DMS 273 (cell line): ENCODE measurements at regions not wholly inside any gene's neighbourhood (a gene's known extent, or its start where the extent isn't known, plus 50 kb on each side); places are given as distances from the start of the nearest gene placed in this dataset.
"Not testable (repeated sequence)": the region's sequence is repeated elsewhere in the genome, so short reads cannot be mapped to it uniquely, and the experiment has no call there.

ENCODE experiments used
- DNase-seq: peaks from one replicate; lab custom pipeline; 2025; ENCODE audit not compliant: unreplicated experiment; lab: John Stamatoyannopoulos, UW

DNA sequence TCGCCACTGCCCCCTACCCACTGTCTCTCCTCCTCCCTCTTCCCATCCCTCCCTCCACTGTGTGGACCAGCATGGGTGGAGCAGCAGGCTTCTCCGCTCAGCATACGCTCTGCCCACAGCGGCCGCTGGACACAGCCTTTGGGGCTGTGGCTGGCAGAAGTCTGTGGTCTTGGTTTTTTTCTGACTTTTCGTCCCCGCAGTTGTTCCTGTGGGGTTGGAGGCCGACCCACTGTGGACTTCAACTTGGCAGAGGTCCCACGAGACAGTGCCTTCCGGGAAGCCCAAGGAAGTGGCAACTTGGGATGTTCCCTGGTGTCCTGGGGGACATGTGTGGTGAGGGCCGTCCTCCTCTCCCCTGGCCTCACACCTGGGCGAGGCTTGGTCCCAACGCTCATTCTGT lies 162.5 kb upstream of the C1orf174 start:
- no peak for DNase-seq

DNA sequence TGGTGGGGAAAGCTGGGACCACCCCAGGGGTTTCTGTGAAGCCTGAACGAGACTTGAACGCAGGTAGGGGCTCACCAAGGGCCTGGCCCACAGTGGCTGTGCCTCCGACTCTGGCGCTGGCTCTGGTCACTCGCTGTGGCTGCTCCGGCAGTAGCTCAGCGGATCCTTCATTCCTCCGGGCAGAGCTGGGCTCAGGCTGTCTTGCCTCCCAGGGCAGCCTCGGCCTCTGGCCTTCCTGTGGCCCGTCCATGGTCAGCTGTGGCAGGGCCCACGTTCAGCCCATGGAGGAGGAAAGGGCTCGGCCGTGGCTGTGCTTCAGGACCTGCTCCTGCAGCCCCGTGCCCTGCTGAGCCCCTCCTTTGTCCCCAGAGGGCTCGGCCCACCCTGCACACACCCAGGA lies 162.9 kb upstream of the C1orf174 start:
- no peak for DNase-seq

DNA sequence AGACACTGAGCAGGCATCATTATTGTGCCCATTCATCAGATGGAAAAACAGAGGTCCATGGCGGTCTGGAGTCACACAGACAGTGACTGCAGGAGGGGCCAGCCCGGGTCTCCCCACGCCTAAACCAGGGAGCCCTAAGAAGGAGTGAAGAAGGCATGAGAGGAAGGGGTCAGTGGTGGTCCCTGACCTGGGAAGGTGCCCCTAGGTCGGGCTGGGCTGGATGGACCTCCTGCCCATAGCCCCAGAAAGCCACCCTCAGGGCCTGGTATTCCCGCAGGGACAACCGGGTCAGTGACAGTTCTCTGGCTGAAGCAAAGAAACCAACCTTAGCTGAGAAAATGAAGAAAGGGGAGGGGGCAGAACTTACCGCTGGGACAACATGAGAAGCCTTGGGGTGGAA lies 163.4 kb upstream of the C1orf174 start:
- no peak for DNase-seq

DNA sequence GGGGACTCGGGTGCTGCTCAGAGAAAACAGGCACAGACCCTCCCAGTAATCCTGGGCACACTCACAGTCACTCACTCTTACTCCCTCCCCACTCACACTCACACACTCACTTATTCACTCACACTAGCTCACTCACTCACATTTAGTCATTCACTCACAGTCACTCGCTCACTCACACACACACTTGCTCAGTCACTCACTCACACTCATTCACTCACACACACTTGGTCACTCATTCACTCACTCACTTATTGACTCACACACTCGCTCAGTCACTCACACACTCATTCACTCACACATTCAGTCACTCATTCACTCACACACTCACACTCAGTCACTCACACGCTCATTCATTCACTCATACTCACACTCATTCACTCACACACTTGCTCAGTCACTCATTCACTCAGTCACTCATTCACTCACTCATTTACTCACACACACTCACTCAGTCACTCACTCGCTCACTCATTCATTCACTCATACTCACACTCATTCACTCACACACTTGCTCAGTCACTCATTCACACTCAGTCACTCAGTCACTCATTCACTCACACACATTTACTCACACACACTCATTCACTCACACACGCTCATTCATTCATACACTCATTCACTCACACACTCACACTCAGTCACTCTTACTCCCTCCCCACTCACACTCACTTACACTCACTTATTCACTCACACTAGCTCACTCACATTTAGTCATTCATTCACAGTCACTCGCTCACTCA lies 164.2 kb upstream of the C1orf174 start:
- DNase-seq, result no peak

DNA sequence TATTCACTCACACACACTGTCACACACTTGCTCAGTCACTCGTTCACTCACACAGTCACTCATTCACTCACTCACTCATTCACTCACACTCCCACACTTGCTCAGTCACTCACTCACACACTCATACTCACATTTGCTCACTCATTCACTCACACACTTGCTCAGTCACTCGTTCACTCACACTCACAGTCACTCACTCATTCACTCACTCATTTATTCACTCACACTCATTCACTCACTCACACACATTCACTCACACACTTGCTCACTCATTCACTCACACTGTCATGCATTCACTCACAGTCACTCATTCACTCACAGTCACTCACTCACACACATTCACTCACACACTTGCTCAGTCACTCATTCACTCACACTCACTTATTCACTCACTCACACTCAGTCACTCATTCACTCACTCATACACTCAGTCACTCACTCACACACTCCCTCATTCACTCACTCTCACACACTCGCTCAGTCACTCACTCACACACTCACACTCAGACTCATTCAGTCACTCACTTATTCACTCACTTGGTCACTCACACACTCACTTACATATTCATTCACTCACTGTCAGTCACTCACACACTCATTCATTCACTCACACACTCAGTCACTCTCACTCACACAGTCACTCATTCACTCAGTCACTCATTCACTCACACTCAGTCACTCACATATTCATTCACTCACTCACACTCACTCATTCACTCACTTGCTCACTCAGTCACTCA lies 167.0 kb upstream of the C1orf174 start:
- DNase-seq, result no peak

DNA sequence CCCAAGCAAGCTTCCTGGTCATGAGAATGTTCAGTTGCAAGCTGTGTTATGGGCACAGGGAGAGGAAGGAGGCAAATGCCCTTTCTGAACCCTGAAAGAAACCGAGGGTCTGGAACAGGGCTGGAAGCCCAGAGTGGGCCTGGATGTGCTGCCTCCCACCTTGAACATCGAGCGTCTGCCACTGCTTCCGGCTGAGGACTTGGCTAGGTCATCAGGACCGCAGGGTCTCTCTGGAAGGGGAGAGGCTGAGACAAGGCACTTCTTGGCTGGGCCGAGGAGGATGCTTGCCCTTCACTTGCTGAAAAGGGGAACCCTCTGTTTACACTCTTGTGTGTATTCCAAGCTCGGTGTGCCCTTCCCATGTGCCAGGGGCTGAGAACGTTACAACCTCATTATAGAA lies 168.0 kb upstream of the C1orf174 start:
- DNase-seq, result no peak

DNA sequence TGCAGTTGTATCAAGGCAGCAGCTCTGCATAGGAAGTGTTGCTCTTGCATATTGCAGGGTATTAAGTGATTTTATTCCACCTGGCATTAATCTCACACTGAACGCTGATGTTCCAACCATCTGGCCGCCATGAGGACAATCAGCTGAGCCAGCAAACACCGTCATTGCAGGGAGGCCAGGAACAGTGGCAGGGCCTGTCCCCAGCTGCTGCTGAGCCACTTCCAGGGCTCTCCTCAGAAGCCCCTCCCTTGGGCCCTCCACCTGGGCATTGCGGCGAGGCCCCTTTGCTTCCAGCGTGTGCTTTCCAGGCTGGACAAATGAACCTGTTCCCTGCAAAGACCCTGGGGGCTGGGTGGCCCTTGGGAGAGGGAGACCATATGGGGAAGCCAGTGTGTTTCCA lies 171.6 kb upstream of the C1orf174 start:
- DNase-seq, result peak; percentile 95

DNA sequence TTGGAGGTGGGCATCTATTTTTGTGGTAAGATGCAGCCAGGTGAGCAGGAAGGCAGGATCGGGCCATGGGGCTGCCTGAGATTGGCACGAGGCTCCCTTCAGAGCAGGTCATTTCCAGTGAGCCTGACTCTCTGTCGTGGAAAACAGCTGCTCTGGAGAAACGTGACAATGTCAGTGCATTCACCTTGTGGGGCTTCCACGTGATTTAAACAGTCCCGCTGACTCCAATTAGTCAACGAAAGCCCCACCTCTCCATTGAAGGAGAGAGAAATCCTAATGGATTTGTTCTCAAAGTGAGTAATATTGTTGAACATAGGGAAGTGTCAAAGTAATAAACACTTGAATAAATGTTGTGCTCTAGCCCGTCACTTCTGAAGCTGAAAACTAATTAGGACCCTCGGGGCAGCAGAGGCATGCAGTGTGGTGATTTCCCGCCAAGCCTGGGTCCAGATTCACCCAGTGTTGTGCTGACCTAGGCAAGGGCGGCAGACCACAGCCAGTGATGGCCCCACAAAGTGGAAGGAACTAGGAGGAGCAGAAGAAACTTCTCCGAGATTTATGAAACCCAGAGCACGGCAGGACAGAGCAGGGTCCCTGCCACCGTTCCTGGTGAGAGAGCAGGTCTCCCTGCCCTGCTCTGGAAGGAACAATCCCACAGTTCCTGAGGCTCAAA lies 172.5 kb upstream of the C1orf174 start:
- DNase-seq, result no peak

DNA sequence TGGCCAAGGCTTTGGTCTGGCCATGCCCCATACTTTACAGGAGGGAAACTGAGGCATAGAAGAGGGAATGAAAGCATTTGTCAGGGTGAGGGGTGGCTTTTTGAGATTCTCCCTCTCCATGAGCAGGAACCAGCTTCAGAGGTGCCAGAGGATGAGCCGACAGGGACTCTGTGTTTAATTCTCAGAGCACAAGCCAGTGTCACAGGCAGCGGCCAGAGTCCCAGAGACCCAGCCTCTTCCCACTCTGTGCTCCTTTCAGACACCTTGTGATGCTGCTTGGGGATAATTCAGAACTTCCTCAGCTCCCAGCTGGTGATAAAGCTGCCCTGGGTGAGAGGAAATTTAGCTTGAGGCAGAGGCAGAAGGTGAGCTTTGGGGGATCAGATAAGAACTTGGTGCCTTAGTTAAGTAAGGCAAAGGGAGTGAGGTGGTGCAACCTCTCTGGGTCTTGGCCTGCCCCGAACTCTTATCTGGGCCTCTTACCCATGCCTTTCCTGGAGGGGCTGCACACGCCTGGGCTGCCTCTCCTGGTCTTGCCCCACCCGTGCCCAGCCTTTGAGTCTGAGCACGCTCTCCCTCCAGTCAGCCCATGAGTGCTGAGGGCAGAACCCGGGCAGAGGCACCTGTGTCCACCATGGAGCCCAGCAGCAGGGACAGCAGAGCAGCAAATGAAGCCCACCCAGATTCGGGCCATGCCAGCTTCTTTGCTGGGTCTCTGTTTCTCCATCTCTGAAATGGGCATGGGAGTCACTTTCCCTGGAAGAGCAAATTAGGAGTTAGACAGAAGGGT lies 175.6 kb upstream of the C1orf174 start:
- DNase-seq, result no peak

DNA sequence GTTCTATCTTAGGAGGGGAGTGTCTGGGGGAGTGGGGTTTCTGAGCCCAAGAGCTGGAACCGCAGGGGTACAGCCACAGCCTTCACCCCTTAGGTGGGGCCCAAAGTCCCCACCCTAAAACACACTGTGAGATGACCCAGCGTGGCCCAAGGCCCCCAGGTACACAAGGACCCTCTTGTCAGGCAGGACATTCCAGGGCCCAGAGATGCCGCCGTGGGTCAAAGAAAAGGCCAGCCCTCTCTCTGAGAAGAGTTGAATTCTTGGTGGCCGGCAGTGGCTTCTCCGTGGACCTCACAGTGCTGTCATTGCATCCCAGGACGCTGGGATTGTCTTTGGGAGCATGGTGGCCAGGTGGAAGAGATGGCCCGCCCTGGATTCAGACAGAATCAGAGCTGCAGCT lies 176.3 kb upstream of the C1orf174 start:
- DNase-seq, result no peak

DNA sequence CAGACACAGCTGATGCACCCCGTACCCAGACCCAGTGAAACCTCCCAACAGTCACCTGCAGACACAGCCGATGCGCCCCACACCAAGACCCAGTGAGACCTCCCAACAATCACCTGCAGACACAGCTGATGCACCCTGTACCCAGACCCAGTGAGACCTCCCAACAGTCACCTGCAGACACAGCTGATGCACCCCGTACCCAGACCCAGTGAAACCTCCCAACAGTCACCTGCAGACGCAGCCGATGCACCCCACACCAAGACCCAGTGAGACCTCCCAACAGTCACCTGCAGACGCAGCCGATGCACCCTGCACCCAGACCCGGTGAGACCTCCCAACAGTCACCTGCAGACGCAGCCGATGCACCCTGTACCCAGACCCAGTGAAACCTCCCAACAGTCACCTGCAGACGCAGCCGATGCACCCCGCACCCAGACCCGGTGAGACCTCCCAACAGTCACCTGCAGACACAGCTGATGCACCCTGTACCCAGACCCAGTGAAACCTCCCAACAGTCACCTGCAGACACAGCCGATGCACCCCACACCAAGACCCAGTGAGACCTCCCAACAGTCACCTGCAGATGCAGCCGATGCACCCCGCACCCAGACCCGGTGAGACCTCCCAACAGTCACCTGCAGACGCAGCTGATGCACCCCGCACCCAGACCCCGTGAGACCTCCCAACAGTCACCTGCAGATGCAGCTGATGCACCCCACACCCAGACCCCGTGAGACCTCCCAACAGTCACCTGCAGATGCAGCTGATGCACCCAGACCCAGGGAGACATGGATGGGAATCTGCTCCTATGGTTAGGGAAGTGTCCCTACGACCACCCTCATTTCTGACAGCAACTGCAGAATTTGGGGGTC lies 178.3 kb upstream of the C1orf174 start:
- not testable (repeated sequence) for DNase-seq

DNA sequence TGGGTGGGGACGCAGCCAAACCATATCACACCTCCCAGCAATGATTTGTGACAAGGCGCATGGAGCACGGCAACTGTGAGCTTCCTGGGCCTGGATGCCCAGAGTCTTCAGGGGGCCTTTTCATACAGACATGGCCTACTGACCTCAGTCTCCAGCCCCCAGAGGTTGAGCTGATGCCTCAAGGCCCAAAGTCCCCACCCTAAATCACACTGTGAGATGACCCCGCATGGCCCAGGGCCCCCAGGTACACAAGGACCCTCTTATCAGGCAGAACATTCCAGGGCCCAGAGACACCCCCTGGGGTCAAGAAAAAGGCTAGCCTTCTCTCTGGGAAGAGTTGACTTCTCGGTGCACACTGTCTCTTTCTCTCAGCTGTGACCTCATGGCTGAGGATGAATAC lies 179.7 kb upstream of the C1orf174 start:
- DNase-seq, result no peak

DNA sequence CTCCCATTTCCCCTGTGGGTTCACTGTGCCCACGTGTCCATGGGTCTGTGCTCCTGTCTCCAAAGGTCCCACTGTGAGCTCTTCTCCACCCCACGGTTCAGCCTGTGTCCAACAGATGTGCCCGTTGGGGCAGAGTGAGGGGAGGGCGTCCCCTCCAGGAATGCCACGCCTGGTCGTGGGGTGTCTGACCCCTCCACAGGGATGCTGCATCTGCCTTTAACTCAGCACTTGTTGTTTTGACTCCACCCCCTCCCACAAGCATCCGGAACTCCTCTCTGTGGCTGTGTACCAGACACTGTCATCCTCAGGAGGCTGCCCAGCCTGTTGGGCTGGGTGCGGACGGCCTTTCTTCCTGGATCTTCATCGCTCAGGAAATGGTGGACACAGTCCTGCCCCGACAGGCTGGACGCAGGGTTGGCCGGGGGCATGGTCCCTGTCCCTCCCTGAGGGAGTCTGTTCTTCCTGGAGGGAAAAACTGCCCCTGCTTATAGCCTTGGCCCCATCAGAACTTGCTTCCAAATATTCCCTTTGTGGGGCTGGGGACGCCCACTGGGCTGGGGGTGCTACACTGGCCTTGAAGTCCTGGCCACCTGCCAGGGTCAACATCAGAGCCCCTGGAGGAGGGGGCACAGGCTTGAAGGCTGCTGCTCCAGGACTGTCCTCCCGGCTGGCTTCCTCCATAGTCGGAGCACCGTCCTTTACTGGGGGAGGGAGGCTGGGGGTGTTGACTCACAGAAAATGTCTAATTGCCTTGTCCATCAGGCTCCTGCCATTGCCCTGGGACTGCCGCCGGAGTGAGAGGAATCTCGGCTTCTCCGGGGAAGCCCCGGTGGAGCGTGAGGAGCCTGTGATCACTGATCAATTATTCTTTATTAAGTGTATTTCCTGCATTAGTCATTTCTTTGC lies 182.0 kb upstream of the C1orf174 start:
- no peak for DNase-seq

DNA sequence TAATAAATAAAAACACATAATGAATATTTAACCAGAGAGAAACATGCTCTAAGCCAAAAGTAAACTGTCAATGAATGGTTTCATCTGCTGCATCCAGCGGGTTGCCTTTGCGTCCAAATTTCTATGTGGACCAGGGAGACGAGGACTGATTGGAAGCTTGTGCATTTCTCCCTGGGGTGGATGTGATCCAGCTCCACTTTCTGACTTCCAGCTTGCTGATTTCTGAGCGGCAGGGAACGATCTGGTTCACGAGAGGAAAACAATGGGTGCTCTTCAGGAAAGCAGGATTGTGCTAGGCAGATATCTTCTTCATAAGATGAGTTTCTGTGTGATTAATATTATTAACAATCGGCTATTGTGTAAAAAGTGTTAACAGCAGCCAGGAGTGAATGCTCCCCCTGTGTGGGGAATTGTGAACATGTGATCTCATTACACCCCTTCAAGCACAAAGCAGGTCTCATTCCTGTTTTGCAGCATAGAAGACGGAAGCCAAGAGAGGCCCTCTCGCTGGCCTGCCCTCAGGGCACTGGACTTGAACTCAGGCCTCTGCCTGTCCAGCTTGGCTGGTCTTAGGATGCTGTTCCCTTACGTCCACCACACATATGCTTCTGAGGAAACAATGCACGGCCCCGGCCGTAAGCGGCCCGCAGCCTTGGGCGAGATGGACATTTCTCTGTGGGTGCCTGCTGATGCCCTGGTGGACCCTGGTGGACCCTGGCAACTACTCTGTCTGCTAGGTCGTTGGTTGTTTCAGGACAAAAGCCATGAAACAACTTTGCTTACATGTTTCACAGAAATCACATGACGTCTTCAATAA lies 183.4 kb upstream of the C1orf174 start:
- no peak for DNase-seq

DNA sequence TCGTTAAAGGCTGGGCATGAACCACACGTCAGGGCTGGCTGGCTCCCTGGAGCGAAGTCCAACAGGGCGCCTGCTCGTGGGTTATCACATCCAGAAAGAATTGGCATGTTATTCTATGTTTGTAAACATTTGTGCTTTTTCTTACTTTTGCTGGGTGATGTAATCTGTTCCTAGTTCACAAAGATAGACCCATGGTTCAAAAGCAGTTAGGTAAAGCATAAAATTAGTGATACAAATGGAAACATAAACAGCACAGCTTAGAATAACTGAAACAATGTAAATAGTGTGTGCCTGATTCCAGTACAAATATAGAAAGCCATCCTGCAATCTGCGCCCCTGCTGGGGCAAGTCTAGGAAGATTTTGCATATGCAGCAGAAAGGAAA lies 184.0 kb upstream of the C1orf174 start:
- no peak for DNase-seq

DNA sequence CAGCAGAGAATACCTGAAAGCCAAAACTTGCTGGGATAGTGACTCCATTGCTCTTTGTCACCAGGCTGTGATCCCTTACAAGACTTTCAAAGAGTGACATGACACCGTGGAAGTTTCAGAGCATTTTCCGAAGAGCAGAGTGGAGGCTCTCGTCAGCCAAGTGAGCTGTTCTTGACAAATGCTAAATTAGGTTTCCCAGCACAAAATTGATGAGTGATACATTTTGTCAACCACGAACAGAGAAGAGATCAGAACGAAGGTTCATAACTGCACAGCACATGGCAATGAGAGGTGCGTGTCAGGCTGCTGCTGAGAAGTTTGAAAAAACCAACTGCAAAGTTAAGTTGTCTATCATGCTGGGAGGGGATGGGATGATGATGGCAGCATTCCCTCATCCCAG lies 184.4 kb upstream of the C1orf174 start:
- DNase-seq, result no peak

DNA sequence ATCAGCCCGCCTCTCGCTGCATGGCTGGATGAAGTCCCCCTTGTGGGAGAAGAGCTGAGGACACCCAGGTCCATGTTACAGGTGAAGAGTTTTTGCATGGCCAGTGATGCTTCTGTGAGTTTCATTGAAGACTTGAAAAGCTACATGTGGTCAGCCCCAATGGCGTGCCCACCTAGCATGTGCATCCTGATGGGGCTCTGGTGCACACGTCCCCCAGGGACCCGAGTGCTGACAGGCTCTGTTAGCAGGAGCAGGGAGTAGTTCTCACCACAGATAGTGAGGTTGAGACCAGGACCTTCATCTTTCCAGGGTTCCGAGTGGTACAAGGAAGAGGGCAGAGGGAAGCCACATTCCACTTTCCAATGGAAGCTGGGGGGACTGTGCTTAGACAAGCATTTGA lies 184.8 kb upstream of the C1orf174 start:
- no peak for DNase-seq

DNA sequence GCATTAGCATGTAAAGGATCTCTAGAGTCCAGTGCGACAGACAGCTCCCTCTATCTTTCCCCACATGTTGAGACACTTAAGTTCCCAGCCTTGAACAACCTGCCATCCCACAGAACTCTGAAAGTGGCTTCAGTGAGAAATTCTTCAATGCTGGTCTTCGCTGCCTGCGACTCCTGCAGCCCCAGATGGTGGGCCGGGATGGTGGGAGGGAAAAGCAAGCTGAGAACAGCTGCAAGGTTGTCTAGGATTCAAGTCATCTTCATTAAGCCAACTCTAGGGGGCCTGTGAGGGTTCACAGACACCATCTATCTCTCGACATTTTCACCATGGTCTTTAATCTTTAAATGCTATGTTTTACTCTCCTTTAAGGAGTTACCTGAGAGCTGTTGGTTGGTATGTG lies 185.5 kb upstream of the C1orf174 start:
- peak; percentile 10 for DNase-seq
